MM.1S (cell line): ENCODE measurements at regions not wholly inside any gene's neighbourhood (a gene's known extent, or its start where the extent isn't known, plus 50 kb on each side); places are given as distances from the start of the nearest gene placed in this dataset.
A peak's percentile ranks its signal among the peaks of the same experiment; 100 is the strongest.

Source experiments
- DNase-seq: peaks from one replicate; pipeline ENCODE4 v3.0.0-alpha.2; 2015
- H2AFZ ChIP-seq: fragments of 300-600 bp; sonication (generic); 2 replicates; pipeline ENCODE4 v1.6.0; 2016; ENCODE audit warnings: antibody characterized with exemption, low read length
- H3F3A ChIP-seq: fragments of 300-600 bp; sonication (generic); 2 replicates; pipeline ENCODE4 v1.6.1; 2016; ENCODE audit warnings: mild to moderate bottlenecking, antibody characterized with exemption, low read length, moderate library complexity, mixed read lengths; ENCODE audit not compliant: insufficient read depth
- H3K27ac ChIP-seq: fragments of 300-600 bp; sonication (generic); 2 replicates; pipeline ENCODE4 v1.5.1; 2016; ENCODE audit warnings: mild to moderate bottlenecking, low read length
- H3K27me3 ChIP-seq: fragments of 300-600 bp; sonication (generic); replicated peaks from 2 replicates; pipeline ENCODE4 v1.6.0; 2016; ENCODE audit warnings: low read length; ENCODE audit not compliant: insufficient read depth
- H3K36me3 ChIP-seq: fragments of 300-600 bp; sonication (generic); replicated peaks from 2 replicates; pipeline ENCODE4 v1.6.1; 2016; ENCODE audit warnings: mild to moderate bottlenecking, low read length, mixed read lengths; ENCODE audit not compliant: insufficient read depth
- H3K4me1 ChIP-seq: fragments of 300-600 bp; sonication (generic); 2 replicates; pipeline ENCODE4 v1.6.1; 2016; ENCODE audit warnings: low read length, mixed read lengths
- H3K4me2 ChIP-seq: fragments of 300-600 bp; sonication (generic); 2 replicates; pipeline ENCODE4 v1.6.0; 2016; ENCODE audit warnings: low read depth, low read length
- H3K4me3 ChIP-seq: fragments of 300-600 bp; sonication (generic); 2 replicates; pipeline ENCODE4 v1.5.1; 2016; ENCODE audit warnings: low read length, mixed read lengths
- H3K79me2 ChIP-seq: fragments of 300-600 bp; sonication (generic); 2 replicates; pipeline ENCODE4 v1.6.1; 2016; ENCODE audit warnings: mixed run types, low read length, mixed read lengths
- H3K9ac ChIP-seq: fragments of 300-600 bp; sonication (generic); 2 replicates; pipeline ENCODE4 v1.6.1; 2016; ENCODE audit warnings: low read length, mixed read lengths
- H3K9me2 ChIP-seq: fragments of 300-600 bp; sonication (generic); replicated peaks from 2 replicates; pipeline ENCODE4 v1.6.1; 2016; ENCODE audit warnings: mild to moderate bottlenecking, low read length, mixed read lengths; ENCODE audit not compliant: insufficient read depth
- H3K9me3 ChIP-seq: fragments of 300-600 bp; sonication (generic); replicated peaks from 2 replicates; pipeline ENCODE4 v1.6.1; 2016; ENCODE audit warnings: mild to moderate bottlenecking, low read length, mixed read lengths; ENCODE audit not compliant: insufficient read depth
- H4K20me1 ChIP-seq: fragments of 300-600 bp; sonication (generic); 2 replicates; pipeline ENCODE4 v1.6.1; 2016; ENCODE audit warnings: mild to moderate bottlenecking, low read length, moderate library complexity, mixed read lengths; ENCODE audit not compliant: insufficient read depth
- CTCF ChIP-seq: fragments of 300-600 bp; sonication (generic); IDR thresholded peaks from 2 replicates; pipeline ENCODE4 v1.5.1; 2016; ENCODE audit warnings: antibody characterized with exemption, low read length, mixed read lengths
- EZH2 ChIP-seq: fragments of 300-600 bp; sonication (generic); optimal IDR thresholded peaks from 2 replicates; pipeline ENCODE3; 2017; ENCODE audit warnings: low read depth, mild to moderate bottlenecking, antibody characterized with exemption, low read length, mixed read lengths
- EZH2phosphoT487 ChIP-seq: fragments of 300-600 bp; sonication (generic); IDR thresholded peaks from 2 replicates; pipeline ENCODE4 v1.6.1; 2018; ENCODE audit warnings: antibody characterized with exemption, low read length

GRCh38 chr11:92727769-92728168 lies 241.7 kb upstream of the MTNR1B start:
- no peaks in the 10 kb centered on the region for H3K79me2 ChIP-seq

GRCh38 chr11:92728628-92729027 lies 240.8 kb upstream of the MTNR1B start:
- TF ChIP-seq EZH2phosphoT487 (no peak), EZH2 (no peak), CTCF (no peak)

More at GRCh38 chr11:92727769-92728168, 241.7 kb upstream of the MTNR1B start:
- H3K4me1 ChIP-seq = no peaks in the 10 kb centered on the region
- no peak overlapping the region for H3K4me2 ChIP-seq
- no peak overlapping the region for H2AFZ ChIP-seq
- H4K20me1 ChIP-seq = no peaks in the 10 kb centered on the region
- DNase-seq = no peak
- no peaks in the 10 kb centered on the region for H3K27me3 ChIP-seq
- no peak overlapping the region for H3K4me3 ChIP-seq
- H3K9ac ChIP-seq = no peak overlapping the region
- H3K9me2 ChIP-seq = no peaks in the 10 kb centered on the region
- TF ChIP-seq EZH2 = no peak
- H3K27ac ChIP-seq = no peak overlapping the region
- H3K36me3 ChIP-seq = no peaks in the 10 kb centered on the region
- H3K9me3 ChIP-seq = no peaks in the 10 kb centered on the region
- no peaks in the 10 kb centered on the region for H3F3A ChIP-seq

GRCh38 chr11:92735039-92735438 lies 234.4 kb upstream of the MTNR1B start:
- Histone ChIP-seq H3K27ac (no peak overlapping the region), H3K36me3 (no peaks in the 10 kb centered on the region), H3K9me2 (no peaks in the 10 kb centered on the region), H3K4me3 (no peak overlapping the region), H3K27me3 (no peaks in the 10 kb centered on the region), H3K9me3 (no peaks in the 10 kb centered on the region), H3K79me2 (no peaks in the 10 kb centered on the region), H3F3A (no peaks in the 10 kb centered on the region), H3K4me1 (no peaks in the 10 kb centered on the region), H3K4me2 (no peak overlapping the region), H4K20me1 (no peaks in the 10 kb centered on the region), H2AFZ (no peak overlapping the region), H3K9ac (no peak overlapping the region)
- TF ChIP-seq EZH2 (no peak), CTCF (peak; percentile 34), EZH2phosphoT487 (no peak)
- DNase-seq = peak; percentile 27

More at GRCh38 chr11:92728628-92729027, 240.8 kb upstream of the MTNR1B start:
- Histone ChIP-seq H3K9ac (no peak overlapping the region), H2AFZ (no peak overlapping the region), H3K4me3 (no peak overlapping the region), H3K4me1 (no peaks in the 10 kb centered on the region), H3K9me2 (no peaks in the 10 kb centered on the region), H3K4me2 (no peak overlapping the region), H3K79me2 (no peaks in the 10 kb centered on the region), H3K9me3 (no peaks in the 10 kb centered on the region), H4K20me1 (no peaks in the 10 kb centered on the region), H3K36me3 (no peaks in the 10 kb centered on the region), H3K27ac (no peak overlapping the region), H3F3A (no peaks in the 10 kb centered on the region), H3K27me3 (no peaks in the 10 kb centered on the region)
- no peak for DNase-seq

- Histone ChIP-seq H3K9me2 (no peaks in the 10 kb centered on the region), H3K27ac (no peak overlapping the region), H3K4me1 (no peaks in the 10 kb centered on the region), H3K36me3 (no peaks in the 10 kb centered on the region), H3K9ac (no peak overlapping the region), H3F3A (no peaks in the 10 kb centered on the region), H3K4me3 (no peak overlapping the region), H3K9me3 (no peaks in the 10 kb centered on the region), H3K79me2 (no peaks in the 10 kb centered on the region), H3K4me2 (no peak overlapping the region), H2AFZ (no peak overlapping the region), H4K20me1 (no peaks in the 10 kb centered on the region), H3K27me3 (no peaks in the 10 kb centered on the region)
- TF ChIP-seq CTCF (no peak), EZH2 (no peak), EZH2phosphoT487 (no peak)
- DNase-seq = no peak
Observed at GRCh38 chr11:92738276-92738675, 231.2 kb upstream of the MTNR1B start.
